AG08395 (cell line): ENCODE measurements at regions not wholly inside any gene's neighbourhood (a gene's known extent, or its start where the extent isn't known, plus 50 kb on each side); places are given as distances from the start of the nearest gene placed in this dataset.
"Not testable (repeated sequence)": the region's sequence is repeated elsewhere in the genome, so short reads cannot be mapped to it uniquely, and the experiment has no call there.

Experiments
- DNase-seq: peaks from one replicate; pipeline ENCODE4 v3.0.0; 2012; ENCODE audit warnings: mixed read lengths, low spot score

DNA sequence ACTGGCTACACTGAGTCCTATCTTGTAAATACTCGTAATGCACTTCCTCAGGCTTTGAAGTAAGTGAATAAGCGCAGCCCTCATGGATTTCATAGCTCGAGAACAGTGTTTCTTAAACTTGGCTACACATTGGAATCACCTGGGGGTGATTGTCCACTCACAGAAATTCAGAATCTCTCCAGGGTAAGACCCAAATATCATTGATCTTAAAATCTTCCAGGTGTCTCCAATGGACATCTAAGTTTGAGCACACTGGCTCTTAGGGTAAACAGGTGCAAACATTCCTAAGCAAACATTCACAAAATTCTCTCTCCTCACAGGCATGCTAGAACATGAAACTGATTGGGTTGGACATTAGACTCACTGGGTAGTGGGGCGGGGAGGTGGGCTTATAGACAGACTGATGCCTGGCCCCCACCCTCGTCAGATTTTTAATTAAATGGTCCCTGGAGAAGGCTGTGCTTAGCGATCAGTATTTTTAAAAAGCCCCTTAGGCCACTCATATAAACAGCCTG lies 279.7 kb upstream of the TBL1XR1 start:
- no peak for DNase-seq

- peak; percentile 83 for DNase-seq
Observed at GRCh38 chr3:177478170-177478867, 281.0 kb upstream of the TBL1XR1 start.

DNA sequence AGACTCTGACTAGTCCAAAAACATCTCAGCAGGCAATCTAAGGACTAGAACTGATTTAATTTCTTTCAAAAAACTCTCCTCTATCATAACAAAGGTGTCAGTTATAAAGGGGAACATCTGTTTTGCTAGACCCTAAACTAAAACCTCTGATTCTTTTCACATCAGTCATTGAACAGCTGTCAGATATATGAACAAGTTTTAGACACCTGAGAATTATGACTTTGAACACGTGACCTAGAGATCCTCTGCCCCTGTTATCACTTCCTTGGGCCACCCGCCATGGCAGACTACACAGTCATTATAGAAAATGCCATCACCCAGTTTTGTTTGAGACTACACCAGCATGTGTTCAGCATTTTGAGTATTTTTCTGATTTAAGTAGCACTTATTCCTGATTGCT lies 282.3 kb upstream of the TBL1XR1 start:
- DNase-seq: no peak

DNA sequence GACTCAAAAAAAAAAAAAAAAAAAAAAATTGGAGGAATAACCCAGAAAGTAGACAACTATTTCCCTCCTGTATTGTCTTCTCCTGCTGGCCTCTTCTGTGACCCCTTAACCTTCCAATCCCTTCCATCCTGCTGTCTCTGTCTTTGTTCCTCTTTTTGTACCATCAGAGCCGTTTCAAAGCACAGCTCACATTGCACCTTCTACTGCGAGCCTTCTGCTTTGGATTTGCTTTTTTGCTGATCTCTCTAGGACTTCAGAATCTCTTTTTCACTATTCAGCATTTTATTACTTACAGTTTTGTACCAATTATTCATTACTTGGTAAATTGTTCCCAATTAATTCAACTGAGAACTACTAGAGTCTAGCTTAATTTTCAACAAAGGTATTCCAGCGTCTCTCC lies 284.0 kb upstream of the TBL1XR1 start:
- DNase-seq: no peak

- DNase-seq: no peak
Observed at GRCh38 chr3:177482048-177482691, 284.9 kb upstream of the TBL1XR1 start.

GRCh38 chr3:177483182-177483967 lies 286.1 kb upstream of the TBL1XR1 start:
- DNase-seq: no peak

DNA sequence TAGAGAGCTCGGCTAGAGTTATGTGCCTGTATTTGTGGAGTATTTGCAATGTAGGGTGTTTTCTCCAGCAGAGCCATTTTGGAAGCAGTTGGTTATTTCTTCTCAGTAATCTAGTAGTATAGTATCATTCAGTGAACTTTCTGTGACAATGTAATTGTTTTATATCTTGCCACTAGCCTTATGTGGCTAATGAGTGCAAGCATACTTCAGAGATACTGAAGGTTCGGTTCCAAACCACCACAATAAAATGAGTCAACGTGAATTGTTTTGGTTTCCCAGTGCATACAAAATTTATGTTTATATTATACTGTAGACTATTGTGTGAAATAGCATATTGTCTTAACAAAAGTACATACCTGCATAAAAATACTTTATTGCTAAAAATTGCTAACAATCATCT lies 286.9 kb upstream of the TBL1XR1 start:
- DNase-seq: no peak

DNA sequence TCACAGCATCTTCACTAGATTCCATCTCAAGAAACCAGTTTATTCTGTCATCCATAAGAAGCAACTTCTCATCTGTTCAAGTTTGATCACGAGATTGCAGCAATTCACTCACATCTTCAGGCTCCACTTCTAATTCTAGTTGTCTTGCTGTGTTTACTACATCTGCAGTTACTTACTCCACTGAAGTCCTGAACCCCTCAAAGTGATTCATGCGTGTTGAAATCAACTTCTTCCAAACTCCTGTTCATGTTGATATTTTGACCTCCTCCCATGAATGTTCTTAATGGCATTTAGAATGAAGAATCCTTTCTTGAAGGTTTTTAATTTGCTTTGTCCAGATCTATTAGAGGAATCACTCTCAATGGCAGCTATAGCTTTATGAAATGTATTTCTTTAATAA lies 287.6 kb upstream of the TBL1XR1 start:
- DNase-seq: no peak

- DNase-seq: no peak
Observed at GRCh38 chr3:177487635-177488186, 290.4 kb upstream of the TBL1XR1 start.

- DNase-seq: no peak
Observed at GRCh38 chr3:177488740-177489139, 291.5 kb upstream of the TBL1XR1 start.

DNA sequence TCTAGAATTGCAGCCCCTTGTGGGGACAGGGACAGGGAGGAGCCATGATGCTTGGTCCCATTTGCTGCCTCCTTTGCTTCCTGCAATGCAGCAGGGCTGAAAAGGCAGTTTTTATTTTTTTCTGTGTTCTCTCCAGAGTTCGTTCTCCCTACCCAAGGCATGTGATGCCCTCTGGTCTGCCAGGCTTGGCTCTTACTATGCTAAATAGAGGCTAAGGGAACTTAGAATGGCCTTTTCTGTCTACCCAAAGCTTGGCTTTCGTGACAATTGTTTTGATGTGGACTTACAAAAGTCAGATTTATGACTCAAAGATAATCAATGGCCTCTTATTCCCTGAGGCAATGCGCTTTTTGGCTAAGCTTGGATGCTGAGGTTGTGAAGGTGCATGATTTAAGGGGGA lies 293.3 kb upstream of the TBL1XR1 start:
- no peak for DNase-seq

- DNase-seq: peak; percentile 53
Observed at GRCh38 chr3:177491296-177492032, 294.2 kb upstream of the TBL1XR1 start.

DNA sequence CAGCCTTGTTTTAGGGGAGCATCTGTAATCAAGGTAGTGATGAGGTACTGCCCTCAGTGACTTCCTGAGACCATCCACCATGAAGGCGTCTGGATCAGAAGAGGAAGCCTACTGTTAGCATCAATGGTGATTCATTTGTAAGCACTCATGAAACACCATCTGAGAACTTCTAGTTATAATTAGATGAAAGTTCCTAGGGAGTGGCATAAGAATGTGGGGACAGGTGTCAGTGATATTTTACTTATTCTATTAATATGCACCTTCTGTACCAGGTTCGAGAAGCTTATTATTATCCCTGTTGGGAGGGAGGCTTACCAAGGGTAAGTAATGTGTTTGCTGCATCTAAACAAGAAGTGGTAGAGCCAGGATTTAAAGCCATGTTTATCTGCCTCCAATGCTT lies 295.8 kb upstream of the TBL1XR1 start:
- DNase-seq: no peak

GRCh38 chr3:177494216-177494615 lies 296.9 kb upstream of the TBL1XR1 start:
- no peak for DNase-seq

- DNase-seq: no peak
Observed at GRCh38 chr3:177495566-177495965, 298.3 kb upstream of the TBL1XR1 start.

DNA sequence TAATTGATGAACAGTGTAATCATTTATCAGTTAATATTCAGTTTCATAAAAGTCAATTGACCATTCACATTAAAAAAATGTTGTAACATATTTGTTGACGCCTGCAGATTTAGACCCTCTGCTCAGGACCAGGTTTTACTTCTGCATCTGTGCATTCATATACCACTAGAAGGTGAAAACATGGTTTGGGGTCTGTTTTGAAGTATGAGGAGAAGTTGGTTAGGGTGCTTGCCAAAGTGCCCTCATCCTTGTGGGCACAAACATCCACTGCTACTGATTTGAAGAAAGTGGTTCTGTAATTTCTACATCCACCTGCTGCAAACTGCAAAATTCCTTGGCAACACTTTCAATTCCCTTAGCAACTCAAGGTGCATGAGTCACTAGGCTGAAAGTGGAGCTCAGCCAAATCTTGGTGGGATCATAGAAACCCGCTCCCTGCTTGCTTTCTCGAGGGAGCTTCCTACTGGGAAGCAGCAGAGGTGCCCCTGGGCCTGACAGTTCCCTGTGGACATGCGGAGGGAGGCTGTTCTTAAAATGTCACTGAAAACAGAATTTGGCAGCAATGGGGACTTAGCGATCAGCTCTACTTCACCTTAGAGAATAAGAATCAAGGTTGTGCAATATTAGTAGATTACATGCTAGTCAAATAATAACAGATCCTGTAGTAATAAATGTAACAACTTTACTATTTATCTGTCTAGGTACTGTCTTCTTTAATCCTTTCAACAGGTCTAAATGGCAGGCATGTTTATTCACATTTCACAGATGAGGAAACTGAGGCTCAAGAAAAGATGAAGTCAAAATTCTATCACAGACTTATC lies 301.0 kb upstream of the TBL1XR1 start:
- DNase-seq: no peak

DNA sequence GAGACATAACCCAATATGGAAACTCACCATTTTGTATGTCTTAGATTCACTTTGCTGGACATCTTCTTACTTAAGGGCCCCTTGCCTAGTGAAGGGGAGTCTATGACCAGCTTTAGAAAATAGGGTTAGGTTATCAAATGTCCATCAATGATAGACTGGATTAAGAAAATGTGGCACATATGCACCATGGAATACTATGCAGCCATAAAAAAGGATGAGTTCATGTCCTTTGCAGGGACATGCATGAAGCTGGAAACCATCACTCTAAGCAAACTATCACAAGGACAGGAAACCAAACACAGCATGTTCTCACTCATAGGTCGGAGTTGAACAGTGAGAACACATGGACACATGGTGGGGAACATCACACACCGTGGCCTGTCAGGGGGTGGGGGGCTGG lies 301.8 kb upstream of the TBL1XR1 start:
- DNase-seq: not testable (repeated sequence)

DNA sequence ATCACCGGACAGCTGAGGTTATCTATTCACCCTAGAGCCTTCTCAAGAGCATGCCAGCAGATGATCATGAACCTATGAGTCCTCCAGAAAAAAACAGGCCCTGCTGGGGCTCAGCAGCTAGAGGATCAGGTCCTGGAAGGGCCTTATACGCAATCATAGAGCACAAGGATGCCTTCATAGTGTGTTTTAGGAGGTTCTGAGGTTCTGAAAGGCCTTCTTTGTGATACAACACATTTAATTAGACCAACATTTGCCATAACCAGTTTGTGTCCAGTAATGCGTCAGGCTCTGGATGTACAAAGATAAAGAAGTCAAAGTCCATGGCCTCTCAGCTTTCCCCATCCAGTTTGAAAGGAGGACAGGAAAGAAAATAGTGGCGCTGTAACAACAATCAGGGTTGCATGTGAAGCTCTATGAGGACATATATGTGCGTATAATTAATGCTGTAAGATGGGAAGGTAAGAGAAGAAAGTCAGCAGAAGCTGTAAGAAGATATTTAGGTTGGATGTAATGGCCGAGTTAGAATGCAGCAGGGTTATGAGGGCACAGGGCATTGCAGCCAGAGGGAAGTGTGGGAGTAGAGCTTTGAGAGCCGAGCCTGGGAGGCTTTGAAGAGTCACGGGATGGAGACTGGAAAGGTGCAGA lies 302.6 kb upstream of the TBL1XR1 start:
- no peak for DNase-seq

GRCh38 chr3:177510693-177511216 lies 313.5 kb upstream of the TBL1XR1 start:
- DNase-seq: no peak
